T-helper 2 cell treated with Interferon-gamma antibody and Interleukin-4, amounts not matched to agents 5 μg/mL and 100 μg/mL, for 36 hours (primary cell): ENCODE measurements at regions not wholly inside any gene's neighbourhood (a gene's known extent, or its start where the extent isn't known, plus 50 kb on each side); places are given as distances from the start of the nearest gene placed in this dataset.

Experiments used
- DNase-seq: peaks from one replicate; pipeline ENCODE4 v3.0.0; 2021; ENCODE audit warnings: low spot score
- H3K27ac Mint-ChIP-seq: one replicate; pipeline ENCODE4 v1.8.0; 2021; ENCODE audit warnings: mild to moderate bottlenecking, mixed read lengths
- H3K27me3 Mint-ChIP-seq: one replicate; pipeline ENCODE4 v1.8.0; 2021; ENCODE audit warnings: low read depth, mixed read lengths
- H3K36me3 Mint-ChIP-seq: one replicate; pipeline ENCODE4 v1.8.0; 2021; ENCODE audit warnings: low read depth, mixed read lengths
- H3K4me1 Mint-ChIP-seq: one replicate; pipeline ENCODE4 v1.8.0; 2021; ENCODE audit warnings: low read depth, mixed read lengths
- H3K4me3 Mint-ChIP-seq: one replicate; pipeline ENCODE4 v1.8.0; 2022; ENCODE audit warnings: mild to moderate bottlenecking, moderate library complexity, mixed read lengths
- H3K9me3 Mint-ChIP-seq: one replicate; pipeline ENCODE4 v1.8.0; 2021; ENCODE audit warnings: mixed read lengths

- H3K4me3 Mint-ChIP-seq = no peak overlapping the region
- no peaks in the 10 kb centered on the region for H3K36me3 Mint-ChIP-seq
- H3K4me1 Mint-ChIP-seq = no peaks in the 10 kb centered on the region
- no peaks in the 10 kb centered on the region for H3K9me3 Mint-ChIP-seq
- H3K27me3 Mint-ChIP-seq = no peaks in the 10 kb centered on the region
- H3K27ac Mint-ChIP-seq = no peak overlapping the region
- DNase-seq = no peak
These were observed 243.0 kb upstream of the PROX1 start for GRCh38 chr1:213744780-213745179.

GRCh38 chr1:213745451-213745850 is 242.3 kb upstream of the PROX1 start:
- no peaks in the 10 kb centered on the region for H3K9me3 Mint-ChIP-seq
- no peaks in the 10 kb centered on the region for H3K4me1 Mint-ChIP-seq
- no peak overlapping the region for H3K27ac Mint-ChIP-seq
- DNase-seq = no peak
- no peaks in the 10 kb centered on the region for H3K27me3 Mint-ChIP-seq
- H3K4me3 Mint-ChIP-seq = no peak overlapping the region
- no peaks in the 10 kb centered on the region for H3K36me3 Mint-ChIP-seq

GRCh38 chr1:213749558-213749957 is 238.2 kb upstream of the PROX1 start:
- H3K36me3 Mint-ChIP-seq = no peaks in the 10 kb centered on the region
- no peak overlapping the region for H3K4me3 Mint-ChIP-seq
- H3K27ac Mint-ChIP-seq = no peak overlapping the region
- no peaks in the 10 kb centered on the region for H3K27me3 Mint-ChIP-seq
- no peaks in the 10 kb centered on the region for H3K4me1 Mint-ChIP-seq
- DNase-seq = no peak
- H3K9me3 Mint-ChIP-seq = no peaks in the 10 kb centered on the region

GRCh38 chr1:213750231-213751063 is 237.3 kb upstream of the PROX1 start:
- Mint-ChIP-seq H3K4me3 (no peak overlapping the region), H3K9me3 (no peaks in the 10 kb centered on the region), H3K27me3 (no peaks in the 10 kb centered on the region), H3K27ac (no peak overlapping the region), H3K36me3 (no peaks in the 10 kb centered on the region), H3K4me1 (no peaks in the 10 kb centered on the region)
- no peak for DNase-seq

- H3K27ac Mint-ChIP-seq = no peak overlapping the region
- no peak overlapping the region for H3K4me3 Mint-ChIP-seq
- no peaks in the 10 kb centered on the region for H3K27me3 Mint-ChIP-seq
- H3K4me1 Mint-ChIP-seq = no peaks in the 10 kb centered on the region
- no peak for DNase-seq
- H3K36me3 Mint-ChIP-seq = no peaks in the 10 kb centered on the region
- H3K9me3 Mint-ChIP-seq = no peaks in the 10 kb centered on the region
These were observed 236.7 kb upstream of the PROX1 start for GRCh38 chr1:213751064-213751397.

- peaks cover 11% of the 10 kb centered on the region for H3K4me1 Mint-ChIP-seq
- no peaks in the 10 kb centered on the region for H3K36me3 Mint-ChIP-seq
- no peak for DNase-seq
- H3K4me3 Mint-ChIP-seq = no peak overlapping the region
- no peaks in the 10 kb centered on the region for H3K9me3 Mint-ChIP-seq
- no peak overlapping the region for H3K27ac Mint-ChIP-seq
- H3K27me3 Mint-ChIP-seq = peaks cover 4% of the 10 kb centered on the region
These were observed 228.2 kb upstream of the PROX1 start for GRCh38 chr1:213759359-213760181.

- peaks cover 4% of the 10 kb centered on the region for H3K27me3 Mint-ChIP-seq
- H3K9me3 Mint-ChIP-seq = no peaks in the 10 kb centered on the region
- H3K4me3 Mint-ChIP-seq = peak overlapping the region; percentile 37
- H3K4me1 Mint-ChIP-seq = peaks cover 11% of the 10 kb centered on the region
- no peaks in the 10 kb centered on the region for H3K36me3 Mint-ChIP-seq
- DNase-seq = peak; percentile 27
- H3K27ac Mint-ChIP-seq = no peak overlapping the region
These were observed 225.8 kb upstream of the PROX1 start for GRCh38 chr1:213761845-213762407.

GRCh38 chr1:213767683-213768082 is 220.1 kb upstream of the PROX1 start:
- Mint-ChIP-seq H3K4me1 (no peaks in the 10 kb centered on the region), H3K27ac (no peak overlapping the region), H3K36me3 (no peaks in the 10 kb centered on the region), H3K9me3 (no peaks in the 10 kb centered on the region), H3K27me3 (no peaks in the 10 kb centered on the region), H3K4me3 (no peak overlapping the region)
- no peak for DNase-seq

GRCh38 chr1:213772128-213773063 is 215.4 kb upstream of the PROX1 start:
- H3K36me3 Mint-ChIP-seq = no peaks in the 10 kb centered on the region
- H3K9me3 Mint-ChIP-seq = no peaks in the 10 kb centered on the region
- no peak overlapping the region for H3K4me3 Mint-ChIP-seq
- no peak overlapping the region for H3K27ac Mint-ChIP-seq
- H3K27me3 Mint-ChIP-seq = no peaks in the 10 kb centered on the region
- no peak for DNase-seq
- H3K4me1 Mint-ChIP-seq = no peaks in the 10 kb centered on the region

GRCh38 chr1:213773975-213774374 is 213.8 kb upstream of the PROX1 start:
- no peaks in the 10 kb centered on the region for H3K27me3 Mint-ChIP-seq
- no peaks in the 10 kb centered on the region for H3K9me3 Mint-ChIP-seq
- no peak overlapping the region for H3K27ac Mint-ChIP-seq
- DNase-seq = no peak
- H3K4me3 Mint-ChIP-seq = no peak overlapping the region
- H3K4me1 Mint-ChIP-seq = no peaks in the 10 kb centered on the region
- H3K36me3 Mint-ChIP-seq = no peaks in the 10 kb centered on the region

GRCh38 chr1:213776969-213777368 is 210.8 kb upstream of the PROX1 start:
- peaks cover 3% of the 10 kb centered on the region for H3K27me3 Mint-ChIP-seq

GRCh38 chr1:213779228-213779627 is 208.5 kb upstream of the PROX1 start:
- Mint-ChIP-seq H3K27ac (no peak overlapping the region), H3K36me3 (no peaks in the 10 kb centered on the region), H3K9me3 (no peaks in the 10 kb centered on the region), H3K4me1 (peaks cover 2% of the 10 kb centered on the region), H3K4me3 (no peak overlapping the region), H3K27me3 (peaks cover 9% of the 10 kb centered on the region)
- DNase-seq = no peak

More at GRCh38 chr1:213776969-213777368, 210.8 kb upstream of the PROX1 start:
- Mint-ChIP-seq H3K4me1 (no peaks in the 10 kb centered on the region), H3K4me3 (no peak overlapping the region), H3K9me3 (no peaks in the 10 kb centered on the region), H3K27ac (no peak overlapping the region), H3K36me3 (no peaks in the 10 kb centered on the region)
- DNase-seq = no peak

- DNase-seq = no peak
- no peak overlapping the region for H3K4me3 Mint-ChIP-seq
- no peaks in the 10 kb centered on the region for H3K36me3 Mint-ChIP-seq
- H3K4me1 Mint-ChIP-seq = peaks cover 2% of the 10 kb centered on the region
- H3K27ac Mint-ChIP-seq = no peak overlapping the region
- H3K9me3 Mint-ChIP-seq = no peaks in the 10 kb centered on the region
- peaks cover 9% of the 10 kb centered on the region for H3K27me3 Mint-ChIP-seq
These were observed 204.7 kb upstream of the PROX1 start for GRCh38 chr1:213782941-213783672.
